ENCODE measurements at regions not wholly inside any gene's neighbourhood (a gene's known extent, or its start where the extent isn't known, plus 50 kb on each side); places are given as distances from the start of the nearest gene placed in this dataset.

GRCh38 chr11:15865212-15865987 lies 490.9 kb downstream of the SOX6 start:
- TF ChIP-seq EZH2 (IDR thresholded peaks at IDR 0.05; ENCODE audit: borderline replicate concordance, low read depth, low read length, severe bottlenecking) (no peak), CTCF (IDR thresholded peaks at IDR 0.05; ENCODE audit: borderline replicate concordance, extremely low read depth, low read length, poor library complexity, severe bottlenecking) (no peak)
